Neutrophil (primary cell): ENCODE measurements at regions not wholly inside any gene's neighbourhood (a gene's known extent, or its start where the extent isn't known, plus 50 kb on each side); places are given as distances from the start of the nearest gene placed in this dataset.

Experiments used
- H3K27ac ChIP-seq: fragments of 200-600 bp; sonication (generic); 2 replicates; pipeline ENCODE4 v1.5.1; 2016; ENCODE audit warnings: mild to moderate bottlenecking, moderate library complexity
- H3K27me3 ChIP-seq: fragments of 200-600 bp; sonication (generic); 2 replicates; pipeline ENCODE4 v1.6.0; 2016; ENCODE audit warnings: mild to moderate bottlenecking
- H3K36me3 ChIP-seq: fragments of 200-600 bp; sonication (generic); 2 replicates; pipeline ENCODE4 v1.5.1; 2017
- H3K4me1 ChIP-seq, 2 experiments: fragments of 200-600 bp in 1 of 2; sonication (generic) in 1 of 2; 1 replicate in 1 of 2; 2 replicates in 1 of 2; pipeline versions ENCODE4 v1.5.1 to v1.6.1; 2013 to 2016; ENCODE audit warnings: low read depth in 1 of 2, low read length in 1 of 2, mild to moderate bottlenecking in 1 of 2, moderate library complexity in 1 of 2; ENCODE audit not compliant: control insufficient read depth in 1 of 2, insufficient read depth in 1 of 2
- H3K4me3 ChIP-seq, 2 experiments: fragments of 200-600 bp in 1 of 2; sonication (generic) in 1 of 2; 1 replicate in 1 of 2; 2 replicates in 1 of 2; pipeline ENCODE4 v1.5.1; 2013 to 2016; ENCODE audit warnings: low read depth in 1 of 2, low read length in 1 of 2, mild to moderate bottlenecking in 1 of 2, moderate library complexity in 1 of 2
- H3K9me3 ChIP-seq: fragments of 200-600 bp; sonication (generic); 2 replicates; pipeline ENCODE4 v1.5.1; 2016
- CTCF ChIP-seq: fragments of 200-600 bp; sonication (generic); IDR thresholded peaks from 2 replicates; pipeline ENCODE4 v1.5.1; 2016; ENCODE audit warnings: antibody characterized with exemption

GRCh38 chr5:63247651-63248050, 669.0 kb downstream of the LRRC70 start:
- no peaks in the 10 kb centered on the region for H3K36me3 ChIP-seq
- no peak overlapping the region for H3K27ac ChIP-seq
- no peak overlapping the region for H3K4me3 ChIP-seq
- no peak for TF ChIP-seq CTCF
- H3K4me1 ChIP-seq: no peaks in the 10 kb centered on the region
- no peaks in the 10 kb centered on the region for H3K9me3 ChIP-seq
- no peaks in the 10 kb centered on the region for H3K27me3 ChIP-seq

GRCh38 chr5:63245271-63245670, 666.7 kb downstream of the LRRC70 start:
- no peaks in the 10 kb centered on the region for H3K36me3 ChIP-seq
- no peaks in the 10 kb centered on the region for H3K9me3 ChIP-seq
- H3K27me3 ChIP-seq: no peaks in the 10 kb centered on the region
- no peak overlapping the region for H3K27ac ChIP-seq
- no peak overlapping the region for H3K4me3 ChIP-seq
- no peaks in the 10 kb centered on the region for H3K4me1 ChIP-seq
- TF ChIP-seq CTCF: no peak

- Histone ChIP-seq H3K36me3 (no peaks in the 10 kb centered on the region), H3K27ac (no peak overlapping the region), H3K27me3 (no peaks in the 10 kb centered on the region), H3K9me3 (no peaks in the 10 kb centered on the region), H3K4me3 (no peak overlapping the region), H3K4me1 (no peaks in the 10 kb centered on the region)
- no peak for TF ChIP-seq CTCF
Measured at GRCh38 chr5:63240063-63240755, 661.6 kb downstream of the LRRC70 start.

GRCh38 chr5:63233911-63234310, 655.3 kb downstream of the LRRC70 start:
- no peaks in the 10 kb centered on the region for H3K36me3 ChIP-seq
- no peaks in the 10 kb centered on the region for H3K4me1 ChIP-seq
- no peaks in the 10 kb centered on the region for H3K27me3 ChIP-seq
- H3K4me3 ChIP-seq: no peak overlapping the region
- no peak overlapping the region for H3K27ac ChIP-seq
- no peak for TF ChIP-seq CTCF
- H3K9me3 ChIP-seq: no peaks in the 10 kb centered on the region

GRCh38 chr5:63233361-63233760, 654.7 kb downstream of the LRRC70 start:
- no peaks in the 10 kb centered on the region for H3K27me3 ChIP-seq
- TF ChIP-seq CTCF: no peak
- H3K9me3 ChIP-seq: no peaks in the 10 kb centered on the region
- H3K27ac ChIP-seq: no peak overlapping the region
- H3K36me3 ChIP-seq: no peaks in the 10 kb centered on the region
- no peak overlapping the region for H3K4me3 ChIP-seq
- no peaks in the 10 kb centered on the region for H3K4me1 ChIP-seq
